Lower leg skin (tissue), 4 donors: ENCODE measurements at regions not wholly inside any gene's neighbourhood (a gene's known extent, or its start where the extent isn't known, plus 50 kb on each side); places are given as distances from the start of the nearest gene placed in this dataset.

Source experiments
- DNase-seq, 2 donors: peaks; one replicate each; pipeline ENCODE4 v3.0.0-alpha.2; 2019; ENCODE audit warnings: low spot score in 2 of 2
- H3K4me3 ChIP-seq: fragments of 200-600 bp; sonication (generic); 2 replicates; pipeline ENCODE4 v1.5.1; 2017; ENCODE audit warnings: mild to moderate bottlenecking, low read depth; ENCODE audit not compliant: poor library complexity, severe bottlenecking
- POLR2A ChIP-seq, 2 donors: fragments of 450-650 bp; IDR thresholded peaks; one replicate each; pipeline ENCODE4 v1.6.1; 2016 to 2017; ENCODE audit warnings: antibody characterized with exemption in 2 of 2, mild to moderate bottlenecking in 1 of 2, moderate library complexity in 1 of 2
- WGBS, 2 donors: methylation state at CpG; one replicate each; pipeline ENCODE4 v1.1.5; 2018; 5-methylcytosine and 5-hydroxymethylcytosine counted together
- intact Hi-C: fragments of 100-400 bp; cut with DNase I; formaldehyde crosslinking; loops from one replicate; pipeline ENCODE4 v1.15.0; 2023; ENCODE audit warnings: low total_unique reads
- TF ChIP-seq, protein P1 (sequence below), 3 donors: fragments of 450-650 bp; IDR thresholded peaks; one replicate each; pipeline ENCODE4 v1.5.1; 2016; ENCODE audit warnings: antibody characterized with exemption in 3 of 3, mild to moderate bottlenecking in 3 of 3, moderate library complexity in 2 of 3

DNA sequence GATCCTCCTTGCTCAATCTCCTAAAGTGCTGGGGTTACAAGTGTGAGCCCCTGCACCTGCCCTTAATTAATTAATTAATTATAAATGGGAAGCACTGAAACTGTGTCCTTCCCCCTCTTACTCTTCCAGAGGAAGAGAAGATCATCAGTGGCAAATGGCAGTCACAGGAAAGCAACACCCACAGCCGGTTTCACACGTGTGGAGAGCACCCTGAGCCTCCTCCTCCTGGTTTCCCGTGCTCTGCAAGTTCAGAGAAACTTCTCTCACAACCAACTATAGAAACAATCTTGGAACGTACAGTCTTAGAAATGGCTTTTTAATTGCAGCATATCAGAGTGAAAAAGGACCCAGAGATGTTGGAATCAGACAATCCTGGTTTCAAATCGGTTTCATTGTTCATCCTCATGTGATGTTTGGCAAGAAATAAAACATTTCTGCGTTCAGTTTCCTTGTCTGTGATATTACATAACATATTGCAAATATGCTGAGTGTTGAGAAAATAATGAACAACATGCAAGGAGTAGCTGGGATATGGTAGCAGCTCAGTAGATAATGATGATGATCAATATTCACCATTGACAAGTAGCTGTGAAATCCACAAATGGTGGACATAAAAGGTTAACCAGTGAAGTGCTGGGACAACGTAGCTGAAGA is 141.0 kb upstream of the KCTD1 start:
- 31 to 41% methylated on average over 7 of the region's 7 CpGs for WGBS, 2 donors
- intact Hi-C loops, result no loop called here
- TF ChIP-seq, protein P1, sequence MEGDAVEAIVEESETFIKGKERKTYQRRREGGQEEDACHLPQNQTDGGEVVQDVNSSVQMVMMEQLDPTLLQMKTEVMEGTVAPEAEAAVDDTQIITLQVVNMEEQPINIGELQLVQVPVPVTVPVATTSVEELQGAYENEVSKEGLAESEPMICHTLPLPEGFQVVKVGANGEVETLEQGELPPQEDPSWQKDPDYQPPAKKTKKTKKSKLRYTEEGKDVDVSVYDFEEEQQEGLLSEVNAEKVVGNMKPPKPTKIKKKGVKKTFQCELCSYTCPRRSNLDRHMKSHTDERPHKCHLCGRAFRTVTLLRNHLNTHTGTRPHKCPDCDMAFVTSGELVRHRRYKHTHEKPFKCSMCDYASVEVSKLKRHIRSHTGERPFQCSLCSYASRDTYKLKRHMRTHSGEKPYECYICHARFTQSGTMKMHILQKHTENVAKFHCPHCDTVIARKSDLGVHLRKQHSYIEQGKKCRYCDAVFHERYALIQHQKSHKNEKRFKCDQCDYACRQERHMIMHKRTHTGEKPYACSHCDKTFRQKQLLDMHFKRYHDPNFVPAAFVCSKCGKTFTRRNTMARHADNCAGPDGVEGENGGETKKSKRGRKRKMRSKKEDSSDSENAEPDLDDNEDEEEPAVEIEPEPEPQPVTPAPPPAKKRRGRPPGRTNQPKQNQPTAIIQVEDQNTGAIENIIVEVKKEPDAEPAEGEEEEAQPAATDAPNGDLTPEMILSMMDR (IDR thresholded peaks at IDR 0.05), result no peak
- no peak for TF ChIP-seq POLR2A (IDR thresholded peaks at IDR 0.05)
- no peak overlapping the region for H3K4me3 ChIP-seq
- no peak for DNase-seq

DNA sequence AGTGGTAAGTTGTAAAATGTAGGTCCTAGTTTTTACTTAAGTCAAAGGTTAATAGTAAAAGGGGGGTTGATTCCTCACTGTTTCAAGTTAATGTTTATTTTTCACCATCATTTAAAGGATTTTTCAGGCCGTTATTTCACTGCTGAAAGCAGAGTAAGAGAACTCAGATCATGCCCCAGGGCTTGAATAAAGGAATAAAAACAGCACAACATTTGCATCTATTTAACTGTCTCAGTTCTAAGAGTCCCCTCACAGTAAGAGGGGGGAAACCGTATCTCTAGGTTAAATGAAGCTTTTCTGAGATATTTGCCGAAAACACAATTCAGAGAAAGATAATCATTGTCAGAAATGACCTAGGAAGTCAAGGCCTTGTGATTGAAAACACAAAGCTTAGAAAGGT is 138.2 kb upstream of the KCTD1 start:
- DNase-seq, result no peak
- no peak overlapping the region for H3K4me3 ChIP-seq
- WGBS, 2 donors, result 72 to 77% methylated on average over 3 of the region's 3 CpGs
- TF ChIP-seq, protein P1 (IDR thresholded peaks at IDR 0.05), result no peak
- TF ChIP-seq POLR2A (IDR thresholded peaks at IDR 0.05), result no peak
- intact Hi-C loops, result no loop called here

DNA sequence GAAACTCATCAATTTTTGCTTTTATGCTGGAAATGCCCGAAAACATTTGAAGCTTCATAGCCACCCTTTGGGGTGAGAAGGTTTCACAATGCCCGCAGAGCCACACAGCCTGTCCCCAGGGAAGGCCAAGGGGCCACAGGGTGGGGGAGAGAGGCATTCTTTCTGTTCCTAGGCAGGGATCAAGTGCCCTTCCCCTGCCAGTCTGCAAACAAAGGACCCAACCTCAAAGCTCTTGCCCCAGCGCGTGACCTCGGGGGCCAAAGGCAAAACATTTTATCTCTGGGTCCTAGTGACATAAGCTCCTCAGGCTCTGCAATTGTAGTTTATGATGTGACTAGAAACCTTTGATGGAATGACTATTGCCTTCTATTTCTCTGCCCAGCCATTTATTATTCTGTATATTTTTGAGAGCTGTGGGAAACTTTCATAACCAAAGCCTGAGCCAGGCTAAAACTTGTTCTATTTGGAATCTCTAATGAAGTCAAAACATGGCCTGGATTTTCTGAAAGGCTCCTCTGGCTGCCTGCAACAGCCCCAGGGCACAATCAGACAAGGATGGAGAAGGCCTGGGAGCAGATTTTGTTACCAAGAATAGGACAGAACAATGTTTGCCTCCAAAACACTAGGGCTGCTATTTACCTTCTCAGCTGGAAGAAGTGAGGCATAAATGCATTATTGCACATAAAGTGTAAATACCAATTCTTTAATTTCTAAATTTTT is 137.2 kb upstream of the KCTD1 start:
- no peak for TF ChIP-seq POLR2A (IDR thresholded peaks at IDR 0.05)
- TF ChIP-seq, protein P1 (IDR thresholded peaks at IDR 0.05), result no peak
- no peak for DNase-seq
- intact Hi-C loops, result no loop called here
- no peak overlapping the region for H3K4me3 ChIP-seq
- WGBS, 2 donors, result 52 to 72% methylated on average over 5 of the region's 5 CpGs

DNA sequence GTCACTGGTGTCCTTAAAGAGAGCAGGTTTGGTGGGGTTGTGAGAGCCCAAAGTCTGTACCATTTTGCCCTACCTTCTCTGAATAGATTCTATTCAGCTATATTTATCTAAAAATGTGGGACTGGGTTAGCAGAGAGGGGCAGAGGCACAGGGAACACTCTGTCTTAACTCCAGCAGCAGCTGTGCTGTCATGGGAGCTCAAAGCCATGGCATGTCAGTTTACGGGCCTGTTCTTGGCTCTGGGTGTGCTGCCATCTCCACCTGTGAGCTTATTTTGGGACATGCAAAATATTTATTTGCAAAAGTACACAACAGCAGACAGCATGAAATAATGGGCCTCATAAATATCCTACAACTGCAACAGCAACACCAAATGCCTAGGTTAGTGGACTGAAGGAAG is 129.6 kb upstream of the KCTD1 start:
- intact Hi-C loops, result no loop called here
- TF ChIP-seq POLR2A (IDR thresholded peaks at IDR 0.05), result no peak
- TF ChIP-seq, protein P1 (IDR thresholded peaks at IDR 0.05), result no peak
- no peak overlapping the region for H3K4me3 ChIP-seq
- DNase-seq, result no peak
- WGBS, 2 donors, result 93 to 95% methylated on average over 1 of the region's 1 CpG

DNA sequence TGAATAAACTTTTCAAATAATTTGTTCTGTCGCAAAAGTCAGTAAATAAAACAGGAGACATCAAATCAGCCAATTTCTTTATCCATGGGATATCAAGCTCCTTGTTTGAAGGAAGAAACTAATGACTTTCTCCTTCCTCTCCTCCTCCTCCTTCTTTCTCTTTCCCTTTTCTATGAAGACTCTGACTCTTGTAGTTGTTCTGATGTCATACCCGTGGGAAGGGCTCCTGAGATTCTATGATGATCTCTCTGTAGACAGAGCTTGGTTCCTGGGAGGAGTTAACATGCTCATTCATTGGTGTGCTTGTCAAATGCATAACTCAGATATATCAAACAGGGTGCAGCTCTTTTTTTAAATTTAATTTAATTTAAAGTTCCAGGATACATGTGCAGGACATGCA is 118.7 kb upstream of the KCTD1 start:
- intact Hi-C loops, result no loop called here
- no peak overlapping the region for H3K4me3 ChIP-seq
- DNase-seq, result no peak
- 74 to 75% methylated on average over 2 of the region's 2 CpGs for WGBS, 2 donors
- TF ChIP-seq POLR2A (IDR thresholded peaks at IDR 0.05), result no peak
- TF ChIP-seq, protein P1 (IDR thresholded peaks at IDR 0.05), result no peak
